GM18951 (cell line): ENCODE measurements at regions not wholly inside any gene's neighbourhood (a gene's known extent, or its start where the extent isn't known, plus 50 kb on each side); places are given as distances from the start of the nearest gene placed in this dataset.
"Not testable (repeated sequence)": the region's sequence is repeated elsewhere in the genome, so short reads cannot be mapped to it uniquely, and the experiment has no call there.

Source experiments
- POLR2A ChIP-seq: IDR thresholded peaks from 4 replicates; pipeline ENCODE4 v1.6.1; 2011; ENCODE audit warnings: mild to moderate bottlenecking; ENCODE audit not compliant: insufficient read length, insufficient read depth; ENCODE audit errors: extremely low read depth
- in situ Hi-C: fragments of 300-500 bp; cut with MboI; formaldehyde crosslinking; loops from one replicate; pipeline ENCODE4 v1.12.0; 2022; ENCODE audit warnings: low sequenced_read_pairs, mixed read lengths, inconsistent platforms; ENCODE audit not compliant: unreplicated experiment

DNA sequence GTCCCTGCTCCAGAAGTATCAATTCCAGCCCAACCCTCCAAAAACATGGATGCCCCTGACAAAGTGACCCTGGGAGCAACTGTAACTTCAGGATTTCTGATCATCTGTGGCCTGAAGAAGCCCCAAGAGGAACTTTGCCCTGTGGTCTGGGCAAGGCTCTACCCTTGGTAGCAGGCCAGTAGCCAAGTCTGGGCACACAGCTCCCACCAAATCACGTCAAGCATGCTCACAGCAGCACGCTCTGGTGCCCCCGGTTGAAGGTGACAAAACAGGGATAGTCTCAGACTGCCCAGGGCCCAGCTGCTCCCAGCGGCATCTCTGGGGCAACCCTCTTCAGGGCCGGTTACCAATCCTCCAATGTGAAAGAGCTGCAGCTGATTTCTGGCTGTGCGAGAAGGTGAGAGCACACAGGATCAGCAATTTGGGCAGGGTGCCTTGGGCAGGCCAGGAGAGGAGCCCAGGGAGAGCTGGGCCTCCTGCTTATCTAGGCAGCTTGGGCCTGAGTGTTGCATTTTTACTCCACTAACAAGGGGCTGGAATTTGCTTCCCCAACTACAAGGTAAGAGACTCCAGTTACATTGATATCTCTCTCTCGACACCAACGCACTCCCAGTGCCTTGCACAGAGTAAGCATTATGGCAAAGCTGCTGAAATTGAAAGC is 418.1 kb downstream of the BCOR start:
- in situ Hi-C loops = no loop called here
- TF ChIP-seq POLR2A = no peak

DNA sequence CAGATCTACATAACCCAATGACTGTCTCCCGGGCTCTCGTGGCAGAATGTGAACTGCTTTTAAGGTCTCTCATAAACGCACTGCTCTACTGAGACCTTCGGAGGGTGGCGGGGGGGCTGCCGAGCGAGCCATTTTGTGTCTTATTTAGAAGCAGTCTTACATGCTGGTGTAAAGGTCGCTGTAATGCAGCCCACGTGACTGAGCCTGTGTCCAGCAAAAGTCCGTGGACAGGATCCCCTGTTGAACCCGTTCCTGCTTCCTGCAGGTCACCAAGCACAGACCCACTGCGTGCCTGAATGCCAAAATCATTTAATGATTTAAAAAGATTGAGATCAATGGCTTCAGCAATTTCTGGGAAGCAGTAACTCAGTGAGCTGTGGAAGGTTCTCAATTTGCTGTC is 415.9 kb downstream of the BCOR start:
- no peak for TF ChIP-seq POLR2A
- in situ Hi-C loops = no loop called here

DNA sequence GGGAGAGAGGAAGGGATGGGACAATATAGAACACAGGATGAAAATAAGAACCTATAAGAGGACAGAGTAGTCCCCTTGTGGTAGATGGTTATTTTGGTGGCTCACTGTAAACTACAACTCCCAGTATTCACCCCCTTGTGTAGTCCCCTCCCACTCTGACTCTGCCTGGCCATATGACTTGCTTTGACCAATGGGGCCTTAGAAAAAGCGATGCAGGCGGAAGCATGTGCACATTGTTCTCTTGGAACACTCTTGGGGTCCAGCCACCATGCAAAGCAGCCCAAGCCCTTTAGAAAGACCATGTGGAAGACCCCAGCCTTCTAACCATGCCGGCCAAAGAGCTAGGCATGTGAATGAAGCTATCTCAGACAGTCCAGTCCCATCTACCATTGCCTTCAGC is 415.0 kb downstream of the BCOR start:
- no peak for TF ChIP-seq POLR2A
- in situ Hi-C loops = no loop called here

DNA sequence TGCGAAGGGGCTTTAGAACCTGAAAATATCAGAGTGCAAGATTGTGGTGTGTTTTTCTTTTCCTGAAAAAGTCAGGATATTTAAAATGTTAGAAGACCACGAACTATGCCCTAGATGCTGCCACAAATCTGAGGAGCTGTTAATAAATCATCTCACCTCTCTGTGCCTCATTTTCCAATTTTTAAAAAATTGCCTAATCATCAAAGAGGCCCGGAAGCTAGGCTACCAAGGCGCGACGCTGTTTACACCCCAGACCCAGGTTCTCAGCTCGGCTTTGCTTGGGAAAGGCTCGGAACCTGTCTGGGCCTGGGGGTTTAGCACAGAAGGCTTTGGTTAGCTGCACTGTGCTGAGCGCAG is 409.6 kb downstream of the BCOR start:
- in situ Hi-C loops = no loop called here
- TF ChIP-seq POLR2A = no peak

DNA sequence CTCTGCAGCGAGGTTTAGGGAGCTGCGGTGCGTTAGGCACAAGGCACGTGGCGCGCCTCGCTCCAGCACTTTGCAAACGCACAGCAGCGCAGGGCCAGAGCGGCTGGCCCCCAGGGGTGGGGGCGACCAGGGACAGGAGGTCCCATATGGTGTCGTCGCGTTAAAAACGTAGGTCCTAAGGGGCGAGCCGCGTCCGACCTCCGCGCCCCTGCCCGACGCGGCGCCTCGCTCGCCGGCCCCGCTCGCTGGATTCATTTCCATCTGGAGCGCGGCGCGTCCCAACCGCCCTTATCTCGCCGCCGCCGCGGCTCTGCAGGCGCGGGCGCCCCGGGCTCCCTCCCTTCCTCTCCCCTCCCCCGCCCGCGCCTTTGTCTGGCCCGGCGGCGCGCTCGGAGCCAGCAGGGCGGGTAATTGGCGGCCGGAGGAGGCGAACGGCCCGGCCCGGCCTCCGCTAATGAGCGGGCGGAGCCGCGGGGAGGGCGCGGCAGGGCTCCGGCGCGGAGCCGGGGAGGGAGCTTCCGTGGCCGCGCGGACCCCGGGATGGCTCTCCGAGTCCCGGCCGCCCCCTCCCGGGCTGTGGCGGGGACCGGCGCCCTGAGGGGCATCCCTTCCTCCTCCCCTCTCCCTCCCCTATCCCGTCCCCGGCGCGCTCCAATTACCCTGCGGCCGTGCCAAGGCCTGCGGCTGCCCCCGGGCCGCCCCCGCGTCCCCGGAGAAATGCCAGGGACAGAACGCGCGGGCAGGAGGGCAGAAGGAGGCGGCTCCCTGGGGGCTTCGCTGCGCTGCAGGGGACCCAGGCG is 409.0 kb downstream of the BCOR start:
- in situ Hi-C loops = no loop called here
- TF ChIP-seq POLR2A = no peak

DNA sequence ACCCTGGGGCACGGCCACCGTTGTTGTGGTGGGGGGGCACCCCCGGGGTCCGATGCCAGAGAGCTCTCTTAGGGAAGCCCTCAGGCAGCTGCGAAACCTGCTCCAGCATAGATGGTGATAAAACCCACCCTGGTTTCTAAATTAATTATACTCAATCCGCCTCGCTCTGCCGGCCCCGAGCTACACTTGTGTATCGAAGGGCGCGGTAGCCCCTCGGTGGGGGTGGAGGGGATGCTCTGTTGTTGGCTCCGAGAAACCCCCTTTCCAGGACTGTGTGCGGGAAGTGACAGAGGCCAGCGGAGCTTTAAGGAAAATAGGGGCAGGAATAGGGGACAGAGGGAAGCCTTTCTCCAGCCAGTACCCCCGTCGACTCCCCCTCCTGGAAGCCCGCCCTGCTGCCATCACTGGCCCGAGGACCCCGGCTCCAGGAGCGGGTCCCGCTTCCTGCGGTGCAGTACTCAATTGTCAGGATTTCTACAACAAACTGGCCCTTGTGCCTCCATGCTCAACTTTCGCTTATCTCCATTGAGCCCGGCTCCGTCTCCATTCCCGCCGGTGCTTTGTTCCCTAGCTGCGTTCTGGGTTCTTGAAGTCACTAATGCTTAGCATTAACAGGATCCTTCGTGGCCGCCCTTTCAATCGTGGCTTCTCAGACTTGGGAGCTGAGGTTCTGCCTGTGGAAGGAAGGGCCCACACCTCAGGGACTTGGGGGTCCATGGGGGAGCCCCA is 408.2 kb downstream of the BCOR start:
- no peak for TF ChIP-seq POLR2A
- in situ Hi-C loops = no loop called here

DNA sequence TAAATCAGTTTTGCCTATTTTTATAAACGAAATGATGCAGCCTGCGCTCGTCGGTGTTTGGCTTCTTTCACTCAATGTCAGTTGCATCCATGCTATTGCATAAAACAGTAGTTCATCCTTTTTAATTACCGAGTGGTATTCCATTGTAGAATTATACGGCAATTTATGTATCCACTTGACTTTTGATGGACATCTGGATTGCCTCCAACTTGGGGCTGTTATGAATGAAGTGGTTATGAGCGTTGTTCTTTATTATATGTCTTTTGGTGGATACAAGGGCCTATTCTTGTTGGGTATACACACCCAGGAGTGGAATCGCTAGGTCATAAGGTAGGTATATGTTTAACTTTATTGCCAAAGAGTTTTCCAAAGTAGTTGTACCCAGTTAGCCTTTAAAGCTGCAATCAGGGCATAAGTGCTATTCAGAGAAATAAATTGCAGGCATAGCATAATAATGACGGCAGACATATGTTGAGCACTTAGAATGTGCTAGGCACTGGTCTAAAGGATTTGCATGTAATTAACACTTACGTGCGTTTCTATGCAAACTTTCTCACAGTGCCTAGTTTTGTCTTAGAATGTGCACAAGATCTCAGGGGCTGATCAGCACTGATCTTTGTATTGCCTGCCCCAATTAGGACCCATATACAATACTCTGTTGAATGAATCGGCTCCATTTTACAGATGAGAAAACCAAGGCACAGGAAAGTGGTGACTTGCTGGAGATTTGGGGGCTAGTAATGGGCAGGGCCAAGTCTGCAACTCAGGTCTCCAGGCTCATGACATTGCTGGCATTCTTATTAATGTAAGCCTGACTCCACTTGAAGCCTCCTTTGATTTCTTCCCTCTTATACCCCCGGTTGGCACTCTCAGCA is 407.0 kb downstream of the BCOR start:
- no peak for TF ChIP-seq POLR2A
- in situ Hi-C loops = no loop called here

DNA sequence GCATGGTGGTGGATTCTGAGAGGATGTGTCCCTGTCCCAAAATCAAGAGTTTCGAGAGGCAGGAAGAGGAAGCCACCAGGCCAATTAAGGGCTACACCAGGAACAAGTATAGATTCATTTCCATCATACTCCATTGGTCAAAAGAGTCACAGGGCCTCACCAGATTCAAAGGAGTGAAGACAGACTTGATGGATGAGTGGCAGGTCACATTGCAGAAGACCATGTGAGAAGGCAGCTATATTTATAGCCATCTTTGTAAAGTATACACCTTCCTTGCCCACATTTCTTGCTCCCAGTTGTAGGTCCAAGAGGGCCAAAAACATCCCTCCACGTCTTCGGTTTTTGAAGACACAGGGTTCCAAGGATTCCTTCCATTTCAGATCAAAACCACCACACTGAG is 406.0 kb downstream of the BCOR start:
- no peak for TF ChIP-seq POLR2A
- in situ Hi-C loops = no loop called here

DNA sequence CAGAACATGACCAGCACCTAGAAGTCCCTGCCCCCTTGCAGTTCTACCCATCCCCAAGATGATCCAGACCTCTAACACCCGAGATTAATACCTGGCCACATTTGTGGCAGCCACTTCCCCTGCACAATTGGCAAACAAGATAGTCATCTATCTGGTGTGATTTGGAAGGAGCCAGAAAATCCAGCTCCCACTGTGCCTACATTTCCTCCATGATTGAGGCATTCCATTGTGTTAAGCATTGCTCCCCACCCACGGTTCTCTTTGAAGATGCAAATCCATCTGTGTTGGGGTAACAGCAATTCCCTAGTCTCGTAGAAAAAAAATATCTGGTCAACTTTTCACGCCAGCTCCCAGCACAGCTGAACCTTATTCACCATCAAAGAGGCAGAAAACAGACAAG is 405.0 kb downstream of the BCOR start:
- TF ChIP-seq POLR2A = no peak

DNA sequence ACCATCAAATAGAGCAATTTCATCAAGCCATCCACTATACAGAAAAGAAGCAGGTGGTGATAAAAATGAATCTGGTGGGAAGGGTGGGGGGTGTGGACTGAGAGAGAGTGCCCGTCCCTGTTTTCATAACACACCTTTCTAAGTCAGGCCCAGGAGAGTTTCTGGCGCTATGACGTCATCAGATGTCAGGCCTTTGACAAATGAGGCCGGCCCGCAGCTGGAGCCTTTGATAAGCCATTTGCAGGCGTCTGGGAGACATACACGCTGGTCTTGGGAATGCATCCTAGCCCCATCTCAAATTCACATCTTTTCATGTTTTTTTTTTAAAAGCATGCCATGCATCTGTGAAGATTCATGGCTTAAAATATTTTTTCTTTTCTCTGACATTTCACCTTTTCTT is 404.5 kb downstream of the BCOR start:
- TF ChIP-seq POLR2A = no peak
- in situ Hi-C loops = no loop called here

More for the DNA sequence above, 405.0 kb downstream of the BCOR start:
- in situ Hi-C loops = no loop called here

DNA sequence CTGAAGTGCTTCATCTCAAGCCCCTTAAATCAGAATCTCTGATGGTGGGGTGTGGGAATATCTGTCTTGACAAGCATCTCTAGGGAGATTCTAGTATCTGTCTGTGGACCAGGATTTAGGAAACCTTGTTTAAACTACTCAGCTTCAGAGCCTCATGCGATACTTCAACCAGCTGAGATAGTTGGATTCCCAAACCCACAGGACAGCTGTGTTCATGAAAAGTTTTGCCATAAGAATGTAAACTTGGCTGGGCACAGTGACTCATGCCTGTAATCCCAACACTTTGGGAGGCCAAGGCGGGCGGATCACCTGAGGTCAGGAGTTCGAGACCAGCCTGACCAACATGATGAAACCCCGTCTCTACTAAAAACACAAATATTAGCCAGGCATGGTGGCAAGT is 395.1 kb downstream of the BCOR start:
- in situ Hi-C loops = not testable (repeated sequence)

DNA sequence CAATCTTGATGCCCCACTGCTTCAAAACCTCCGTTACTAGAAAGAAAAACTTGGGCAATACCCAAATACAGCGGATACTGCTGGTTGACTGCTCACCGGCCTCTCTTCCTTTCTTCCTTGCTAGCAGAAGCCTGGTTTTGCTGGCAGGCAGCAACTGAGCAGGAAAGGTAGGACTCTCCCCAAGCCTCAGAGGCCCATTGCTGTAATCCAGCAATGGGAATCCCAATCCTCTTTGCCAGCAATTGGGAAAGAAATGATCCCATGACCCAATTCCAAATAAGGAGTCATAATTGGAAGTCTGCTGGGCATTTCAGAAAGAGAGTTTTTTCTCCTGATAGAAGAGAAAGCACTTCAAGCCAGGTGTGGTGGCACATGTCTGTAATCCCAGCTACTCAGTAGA is 394.5 kb downstream of the BCOR start:
- in situ Hi-C loops = no loop called here
- TF ChIP-seq POLR2A = no peak

DNA sequence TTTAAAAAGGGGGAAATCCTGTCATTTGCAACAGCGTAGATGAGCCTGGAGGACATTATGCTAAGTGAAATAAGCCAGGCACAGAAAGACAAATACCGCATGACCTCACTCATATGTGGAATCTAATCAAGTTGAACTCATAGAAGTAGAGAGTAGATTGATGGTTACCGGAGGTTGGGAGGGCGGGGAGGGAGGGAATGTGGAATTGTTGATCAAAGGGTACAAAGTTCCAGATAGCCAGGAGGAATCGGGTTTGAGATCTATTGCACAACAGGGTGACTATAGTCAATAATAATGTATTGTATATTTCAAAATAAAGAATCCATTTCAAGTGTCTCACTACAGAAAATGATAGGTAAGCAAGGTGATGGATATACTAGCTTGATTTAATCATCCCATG is 393.2 kb downstream of the BCOR start:
- no peak for TF ChIP-seq POLR2A
- in situ Hi-C loops = no loop called here
